Adrenal gland (tissue), 9 donors: ENCODE measurements at regions not wholly inside any gene's neighbourhood (a gene's known extent, or its start where the extent isn't known, plus 50 kb on each side); places are given as distances from the start of the nearest gene placed in this dataset.
A peak's percentile ranks its signal among the peaks of the same experiment; 100 is the strongest.

Experiments
- DNase-seq, 7 donors: peaks; one replicate each; pipeline ENCODE4 v3.0.0-alpha.2; 2019 to 2020
- H3K27ac ChIP-seq, 5 donors: fragments of 200-600 bp; sonication (generic) in 4 of 5; 1 replicate in 3 of 5; 2 replicates in 2 of 5; pipeline versions ENCODE4 v1.5.1 to v1.8.0; 2016 to 2020; ENCODE audit warnings: mild to moderate bottlenecking in 1 of 5
- H3K27me3 ChIP-seq: fragments of 200-600 bp; 2 replicates; pipeline ENCODE4 v1.8.0; 2021
- H3K36me3 ChIP-seq, 2 donors: fragments of 200-600 bp; replicated peaks in 1 of 2; 1 replicate in 1 of 2; 2 replicates in 1 of 2; pipeline versions ENCODE4 v1.5.1 to v1.8.0; 2018 to 2022
- H3K4me1 ChIP-seq, 2 donors: fragments of 200-600 bp; replicated peaks in 1 of 2; 1 replicate in 1 of 2; 2 replicates in 1 of 2; pipeline versions ENCODE4 v1.5.1 to v1.8.0; 2018 to 2021
- H3K4me3 ChIP-seq, 4 donors: fragments of 200-600 bp; sonication (generic) in 3 of 4; one replicate each; pipeline ENCODE4 v1.5.1; 2016 to 2018
- H3K9me3 ChIP-seq, 3 donors: fragments of 200-600 bp; sonication (generic) in 1 of 3; replicated peaks in 1 of 3; 1 replicate in 2 of 3; 2 replicates in 1 of 3; pipeline versions ENCODE4 v1.5.1 to v1.8.0; 2016 to 2021
- CTCF ChIP-seq, 6 experiments: fragments of 450-650 bp in 4 of 6; fragments of 200-600 bp in 2 of 6; sonication (generic) in 1 of 6; IDR thresholded peaks; 1 replicate in 5 of 6; 2 replicates in 1 of 6; pipeline versions ENCODE4 v1.5.1 to v1.8.0; 2016 to 2021; ENCODE audit warnings: antibody characterized with exemption in 6 of 6, mild to moderate bottlenecking in 2 of 6, moderate library complexity in 1 of 6
- POLR2A ChIP-seq, 2 donors: fragments of 450-650 bp; IDR thresholded peaks; one replicate each; pipeline ENCODE4 v1.6.1; 2017; ENCODE audit warnings: antibody characterized with exemption in 2 of 2, mild to moderate bottlenecking in 2 of 2, moderate library complexity in 1 of 2
- WGBS, 4 donors: extraction: QIAGEN DNeasy Blood & Tissue Kit in 2 of 4; methylation state at CpG; one replicate each; pipeline versions ENCODE4 v1.1.5 to v1.1.7; 2013 to 2017; 5-methylcytosine and 5-hydroxymethylcytosine counted together
- intact Hi-C, 2 donors: fragments of 100-400 bp; cut with DNase I; formaldehyde crosslinking; loops; one replicate each; pipeline versions ENCODE4 v1.14.1 to v1.15.0; 2022 to 2023
- donor health status: healthy with polysubstance abuse.
- donor health status: Bipolar disorder and iron deficiency.
- donor health status: DM: yes; HTN: yes; CAD: no.
- donor health status: DM: no; HTN: no; CAD: no.
- donor health status: DM: no; HTN: no; CAD: no.

GRCh38 chr1:234842726-234843641, 233.0 kb upstream of the IRF2BP2 start:
- intact Hi-C loops: no loop called here
- no peak for DNase-seq
- no peak for TF ChIP-seq POLR2A (IDR thresholded peaks at IDR 0.05)
- no peak for TF ChIP-seq CTCF (IDR thresholded peaks at IDR 0.05)
- Histone ChIP-seq H3K36me3 (no peaks in the 10 kb centered on the region), H3K27me3 (no peaks in the 10 kb centered on the region), H3K4me3 (no peak overlapping the region), H3K4me1 (peaks cover 0 to 3% of the 10 kb centered on the region in 2 donors), H3K27ac (no peak overlapping the region), H3K9me3 (no peaks in the 10 kb centered on the region)
- WGBS, 4 donors: 77 to 91% (median 80%) methylated on average over 6 to 12 of the region's 12 CpGs

- H3K9me3 ChIP-seq: no peaks in the 10 kb centered on the region
- no peaks in the 10 kb centered on the region for H3K27me3 ChIP-seq
- H3K4me1 ChIP-seq: peaks cover 0 to 3% of the 10 kb centered on the region in 2 donors
- no peaks in the 10 kb centered on the region for H3K36me3 ChIP-seq
- peak overlapping the region in 1 of 5 donors; percentile 52 for H3K27ac ChIP-seq
- H3K4me3 ChIP-seq: no peak overlapping the region
- TF ChIP-seq POLR2A (IDR thresholded peaks at IDR 0.05) (no peak), CTCF (IDR thresholded peaks at IDR 0.05) (no peak)
- 63 to 71% (median 67%) methylated on average over 7 of the region's 7 CpGs for WGBS, 4 donors
- DNase-seq: peak in 5 of 7 donors; percentile 36 to 74 (median 54)
- intact Hi-C loops: no loop called here
Measured at GRCh38 chr1:234841710-234842231, 231.8 kb upstream of the IRF2BP2 start.

GRCh38 chr1:234841281-234841680, 231.3 kb upstream of the IRF2BP2 start:
- no peaks in the 10 kb centered on the region for H3K27me3 ChIP-seq
- 78 to 91% (median 84%) methylated on average over 3 of the region's 3 CpGs for WGBS, 4 donors
- intact Hi-C loops: no loop called here
- no peak for DNase-seq
- peaks cover 0 to 3% of the 10 kb centered on the region in 2 donors for H3K4me1 ChIP-seq
- peak overlapping the region in 1 of 5 donors; percentile 52 for H3K27ac ChIP-seq
- TF ChIP-seq POLR2A (IDR thresholded peaks at IDR 0.05) (no peak), CTCF (IDR thresholded peaks at IDR 0.05) (no peak)
- no peaks in the 10 kb centered on the region for H3K9me3 ChIP-seq
- H3K36me3 ChIP-seq: no peaks in the 10 kb centered on the region
- no peak overlapping the region for H3K4me3 ChIP-seq

- intact Hi-C loops: no loop called here
- WGBS, 4 donors: 15 to 67% (median 45%) methylated on average over 2 of the region's 2 CpGs
- Histone ChIP-seq H3K36me3 (no peaks in the 10 kb centered on the region), H3K27me3 (no peaks in the 10 kb centered on the region), H3K27ac (no peak overlapping the region), H3K4me3 (no peak overlapping the region), H3K4me1 (peaks cover 0 to 3% of the 10 kb centered on the region in 2 donors), H3K9me3 (no peaks in the 10 kb centered on the region)
- DNase-seq: no peak
- no peak for TF ChIP-seq CTCF (IDR thresholded peaks at IDR 0.05)
- no peak for TF ChIP-seq POLR2A (IDR thresholded peaks at IDR 0.05)
Measured at GRCh38 chr1:234840843-234841242, 230.9 kb upstream of the IRF2BP2 start.
